ENCODE measurements at regions not wholly inside any gene's neighbourhood (a gene's known extent, or its start where the extent isn't known, plus 50 kb on each side); places are given as distances from the start of the nearest gene placed in this dataset.
A peak's percentile ranks its signal among the peaks of the same experiment; 100 is the strongest.

- intact Hi-C loops (cut with DNase I), result no loop called here
- no peak for TF ChIP-seq POLR2A (IDR thresholded peaks at IDR 0.05)
- no peak for TF ChIP-seq CTCF (IDR thresholded peaks at IDR 0.05)
- no peaks in the 10 kb centered on the region for H3K36me3 ChIP-seq
Measured at GRCh38 chr4:24720979-24721378, 74.4 kb upstream of the SOD3 start.

GRCh38 chr4:24722026-24722568 is 73.3 kb upstream of the SOD3 start:
- Histone ChIP-seq H3K36me3 (no peaks in the 10 kb centered on the region), H3K4me3 (no peak overlapping the region), H3K9me3 (no peaks in the 10 kb centered on the region), H3K27me3 (no peaks in the 10 kb centered on the region), H3K27ac (no peak overlapping the region), H3K4me1 (no peaks in the 10 kb centered on the region)
- intact Hi-C loops (cut with DNase I), result no loop called here
- no peak for DNase-seq
- TF ChIP-seq POLR2A (IDR thresholded peaks at IDR 0.05) (no peak), CTCF (IDR thresholded peaks at IDR 0.05) (no peak)
- 90 to 91% (median 90%) methylated on average over 4 of the region's 4 CpGs for whole genome bisulfite sequencing, 4 donors
- ATAC-seq, result peak in 1 of 4 donors; percentile 24

More at GRCh38 chr4:24720979-24721378, 74.4 kb upstream of the SOD3 start:
- DNase-seq (no peak), ATAC-seq (no peak)
- Histone ChIP-seq H3K27me3 (no peaks in the 10 kb centered on the region), H3K4me3 (no peak overlapping the region), H3K9me3 (peaks cover 0 to 5% (median 1%) of the 10 kb centered on the region in 12 donors), H3K27ac (no peak overlapping the region), H3K4me1 (no peaks in the 10 kb centered on the region)
- WGBS, 4 donors, result 64 to 90% (median 74%) methylated on average over 2 of the region's 2 CpGs

- 70 to 77% (median 74%) methylated on average over 13 of the region's 13 CpGs for WGBS, 4 donors
- no peaks in the 10 kb centered on the region for H3K9me3 ChIP-seq
- no peaks in the 10 kb centered on the region for H3K27me3 ChIP-seq
- intact Hi-C loops (cut with DNase I), result no loop called here
- DNase-seq (no peak), ATAC-seq (no peak)
- TF ChIP-seq CTCF (IDR thresholded peaks at IDR 0.05) (no peak), POLR2A (IDR thresholded peaks at IDR 0.05) (no peak)
- H3K4me1 ChIP-seq, result peaks cover 0 to 10% (median 0%) of the 10 kb centered on the region in 12 donors
- H3K36me3 ChIP-seq, result no peaks in the 10 kb centered on the region
- H3K4me3 ChIP-seq, result no peak overlapping the region
- no peak overlapping the region for H3K27ac ChIP-seq
Measured at GRCh38 chr4:24727390-24728224, 67.8 kb upstream of the SOD3 start.

GRCh38 chr4:24729119-24729730 is 66.1 kb upstream of the SOD3 start:
- Histone ChIP-seq H3K27ac (no peak overlapping the region), H3K4me1 (peaks cover 0 to 14% (median 0%) of the 10 kb centered on the region in 12 donors), H3K4me3 (no peak overlapping the region), H3K36me3 (no peaks in the 10 kb centered on the region), H3K9me3 (no peaks in the 10 kb centered on the region), H3K27me3 (no peaks in the 10 kb centered on the region)
- no peak for ATAC-seq
- 79 to 81% (median 80%) methylated on average over 6 of the region's 6 CpGs for WGBS, 4 donors
- no peak for TF ChIP-seq POLR2A (IDR thresholded peaks at IDR 0.05)
- TF ChIP-seq CTCF (IDR thresholded peaks at IDR 0.05), result no peak
- no peak for DNase-seq
- intact Hi-C loops (cut with DNase I), result no loop called here
